ENCODE measurements at regions not wholly inside any gene's neighbourhood (a gene's known extent, or its start where the extent isn't known, plus 50 kb on each side); places are given as distances from the start of the nearest gene placed in this dataset.

GRCh38 chr16:77569406-77569805 lies 134.6 kb upstream of the ADAMTS18 start:
- Mint-ChIP-seq H3K4me3 (ENCODE audit: low read depth, unreplicated experiment) (no peak overlapping the region), H3K27me3 (ENCODE audit: unreplicated experiment) (peaks cover 94% of the 10 kb centered on the region), H3K9me3 (ENCODE audit: low read depth, unreplicated experiment) (no peaks in the 10 kb centered on the region), H3K27ac (ENCODE audit: unreplicated experiment) (no peak overlapping the region), H3K36me3 (ENCODE audit: insufficient read depth, unreplicated experiment) (no peaks in the 10 kb centered on the region), H3K4me1 (ENCODE audit: low read depth, unreplicated experiment) (no peaks in the 10 kb centered on the region)
- intact Hi-C loops (cut with micrococcal nuclease; ENCODE audit: unreplicated experiment), result no loop called here
- DNase-seq, result no peak
- no TSS peak for BruUV-seq (replicated peaks)
- CTCF ChIA-PET, result interaction anchor here (0.5 kb wide), 1 partner anchor 862 kb away, joined by 5 read pairs; no protein-coding TSS in a partner anchor
- TF ChIP-seq, protein P1, sequence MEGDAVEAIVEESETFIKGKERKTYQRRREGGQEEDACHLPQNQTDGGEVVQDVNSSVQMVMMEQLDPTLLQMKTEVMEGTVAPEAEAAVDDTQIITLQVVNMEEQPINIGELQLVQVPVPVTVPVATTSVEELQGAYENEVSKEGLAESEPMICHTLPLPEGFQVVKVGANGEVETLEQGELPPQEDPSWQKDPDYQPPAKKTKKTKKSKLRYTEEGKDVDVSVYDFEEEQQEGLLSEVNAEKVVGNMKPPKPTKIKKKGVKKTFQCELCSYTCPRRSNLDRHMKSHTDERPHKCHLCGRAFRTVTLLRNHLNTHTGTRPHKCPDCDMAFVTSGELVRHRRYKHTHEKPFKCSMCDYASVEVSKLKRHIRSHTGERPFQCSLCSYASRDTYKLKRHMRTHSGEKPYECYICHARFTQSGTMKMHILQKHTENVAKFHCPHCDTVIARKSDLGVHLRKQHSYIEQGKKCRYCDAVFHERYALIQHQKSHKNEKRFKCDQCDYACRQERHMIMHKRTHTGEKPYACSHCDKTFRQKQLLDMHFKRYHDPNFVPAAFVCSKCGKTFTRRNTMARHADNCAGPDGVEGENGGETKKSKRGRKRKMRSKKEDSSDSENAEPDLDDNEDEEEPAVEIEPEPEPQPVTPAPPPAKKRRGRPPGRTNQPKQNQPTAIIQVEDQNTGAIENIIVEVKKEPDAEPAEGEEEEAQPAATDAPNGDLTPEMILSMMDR (IDR thresholded peaks at IDR 0.05; ENCODE audit: unreplicated experiment), result no peak

DNA sequence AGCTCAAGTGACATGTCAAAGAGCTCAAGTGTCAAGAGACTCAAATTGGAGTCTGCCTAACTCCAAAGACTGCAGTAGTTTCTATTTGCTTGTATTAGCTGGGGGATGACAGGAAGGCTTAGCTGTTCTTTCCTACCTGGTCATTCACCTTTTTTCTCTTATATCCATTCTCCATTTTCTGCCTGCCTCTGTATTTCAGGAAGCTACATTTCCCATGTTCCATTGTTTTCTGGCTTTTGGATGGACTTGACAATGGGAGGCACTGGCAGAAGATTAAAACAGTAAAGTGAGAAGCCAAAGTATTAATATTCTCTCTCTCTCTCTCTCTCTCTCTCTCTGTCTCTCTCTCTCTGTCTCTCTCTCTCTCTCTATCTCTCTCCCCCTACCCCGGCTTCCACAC lies 135.7 kb upstream of the ADAMTS18 start:
- no peak for DNase-seq
- peaks cover 94% of the 10 kb centered on the region for H3K27me3 Mint-ChIP-seq (ENCODE audit: unreplicated experiment)
- TF ChIP-seq, protein P1 (IDR thresholded peaks at IDR 0.05; ENCODE audit: unreplicated experiment), result no peak
- intact Hi-C loops (cut with micrococcal nuclease; ENCODE audit: unreplicated experiment), result no loop called here
- no peak overlapping the region for H3K4me3 Mint-ChIP-seq (ENCODE audit: low read depth, unreplicated experiment)
- H3K36me3 Mint-ChIP-seq (ENCODE audit: insufficient read depth, unreplicated experiment), result no peaks in the 10 kb centered on the region
- no peak overlapping the region for H3K27ac Mint-ChIP-seq (ENCODE audit: unreplicated experiment)
- no peaks in the 10 kb centered on the region for H3K9me3 Mint-ChIP-seq (ENCODE audit: low read depth, unreplicated experiment)
- BruUV-seq (replicated peaks), result no TSS peak
- H3K4me1 Mint-ChIP-seq (ENCODE audit: low read depth, unreplicated experiment), result no peaks in the 10 kb centered on the region
- CTCF ChIA-PET, result interaction anchor here (0.8 kb wide), 1 partner anchor 85 kb away, joined by 3 read pairs; no protein-coding TSS in a partner anchor

DNA sequence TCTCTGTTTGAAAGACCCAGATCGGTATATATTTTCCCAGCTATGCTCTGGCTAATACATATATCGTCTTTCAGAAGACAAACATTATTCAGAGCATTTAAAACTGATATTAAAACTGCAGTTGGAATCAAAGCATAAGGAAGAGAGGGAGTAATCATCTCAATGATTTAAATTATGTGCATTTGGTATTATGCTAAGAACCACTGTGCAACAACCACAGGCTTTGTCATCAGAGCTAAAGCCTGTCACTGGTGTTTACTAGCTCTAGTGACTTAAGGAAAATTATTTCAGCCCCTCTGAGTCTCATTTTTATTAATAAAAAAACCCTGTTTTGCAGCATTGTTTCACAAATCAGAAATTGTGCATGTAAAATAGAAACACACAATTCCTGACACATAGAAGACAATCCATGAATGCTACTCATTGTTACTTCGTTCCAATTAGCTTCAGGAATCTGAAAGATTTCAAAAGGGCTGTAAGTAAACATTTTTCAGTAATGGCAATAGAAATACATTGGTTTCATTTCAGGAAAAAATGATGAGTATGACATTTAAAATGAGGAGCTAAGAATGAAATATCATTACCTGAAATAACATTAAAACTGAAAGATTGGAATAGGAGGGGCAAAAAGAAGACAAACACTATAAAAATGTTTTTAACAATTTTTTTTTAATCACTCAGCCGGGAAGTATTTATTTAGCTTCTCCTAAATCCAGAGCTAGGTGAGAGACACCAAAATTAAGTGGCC lies 136.5 kb upstream of the ADAMTS18 start:
- DNase-seq, result no peak
- Mint-ChIP-seq H3K4me1 (ENCODE audit: low read depth, unreplicated experiment) (no peaks in the 10 kb centered on the region), H3K36me3 (ENCODE audit: insufficient read depth, unreplicated experiment) (no peaks in the 10 kb centered on the region), H3K27me3 (ENCODE audit: unreplicated experiment) (peaks cover 91% of the 10 kb centered on the region), H3K27ac (ENCODE audit: unreplicated experiment) (no peak overlapping the region), H3K9me3 (ENCODE audit: low read depth, unreplicated experiment) (no peaks in the 10 kb centered on the region), H3K4me3 (ENCODE audit: low read depth, unreplicated experiment) (no peak overlapping the region)
- TF ChIP-seq, protein P1 (IDR thresholded peaks at IDR 0.05; ENCODE audit: unreplicated experiment), result no peak
- no TSS peak for BruUV-seq (replicated peaks)
- CTCF ChIA-PET, result no interaction called here
- intact Hi-C loops (cut with micrococcal nuclease; ENCODE audit: unreplicated experiment), result no loop called here

DNA sequence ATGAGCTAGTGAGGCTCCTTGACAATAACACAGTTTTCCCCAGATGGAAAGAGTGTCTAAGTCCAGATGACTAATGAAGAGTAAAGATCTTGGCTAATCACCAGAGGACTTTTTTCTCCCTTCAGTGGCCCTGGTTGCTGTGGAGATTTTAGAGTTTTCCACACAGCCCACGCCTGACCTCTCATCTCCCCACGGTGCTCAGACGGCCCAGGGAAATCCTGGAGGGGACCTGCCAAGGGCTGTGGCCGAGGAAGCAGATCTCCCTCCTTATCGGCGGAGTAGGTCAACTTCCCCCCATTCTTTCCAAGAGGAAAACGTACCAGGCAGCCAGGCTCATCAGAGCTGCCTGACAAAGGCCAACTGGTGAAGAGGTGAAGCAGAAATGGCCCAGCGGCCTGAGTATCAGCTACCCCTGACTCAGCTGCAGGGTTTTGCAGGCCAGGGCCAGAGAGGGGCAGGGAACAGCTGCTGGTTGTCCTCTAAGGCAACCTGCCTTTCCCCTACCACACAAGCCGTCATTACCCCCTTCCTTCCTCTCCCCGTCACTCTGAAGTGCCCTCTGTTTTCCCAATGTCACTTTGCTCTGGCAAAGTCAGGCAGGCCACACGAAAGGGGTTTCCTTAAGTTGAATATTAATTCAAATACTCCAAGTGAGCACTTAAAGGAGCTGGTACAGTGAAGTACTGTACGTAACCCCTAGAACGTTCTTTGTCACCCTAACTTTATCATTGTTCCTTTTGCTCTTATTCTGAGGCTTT lies 140.2 kb upstream of the ADAMTS18 start:
- Mint-ChIP-seq H3K27me3 (ENCODE audit: unreplicated experiment) (peaks cover 60% of the 10 kb centered on the region), H3K4me3 (ENCODE audit: low read depth, unreplicated experiment) (no peak overlapping the region), H3K4me1 (ENCODE audit: low read depth, unreplicated experiment) (no peaks in the 10 kb centered on the region), H3K9me3 (ENCODE audit: low read depth, unreplicated experiment) (no peaks in the 10 kb centered on the region), H3K27ac (ENCODE audit: unreplicated experiment) (no peak overlapping the region), H3K36me3 (ENCODE audit: insufficient read depth, unreplicated experiment) (no peaks in the 10 kb centered on the region)
- intact Hi-C loops (cut with micrococcal nuclease; ENCODE audit: unreplicated experiment), result no loop called here
- CTCF ChIA-PET, result interaction anchor here (0.7 kb wide), 1 partner anchor 921 kb away, joined by 3 read pairs; no protein-coding TSS in a partner anchor
- no TSS peak for BruUV-seq (replicated peaks)
- DNase-seq, result no peak
- TF ChIP-seq, protein P1 (IDR thresholded peaks at IDR 0.05; ENCODE audit: unreplicated experiment), result no peak
